Sigmoid colon (tissue), 4 donors: ENCODE measurements at regions not wholly inside any gene's neighbourhood (a gene's known extent, or its start where the extent isn't known, plus 50 kb on each side); places are given as distances from the start of the nearest gene placed in this dataset.

Source experiments
- CTCF ChIP-seq, 4 experiments: fragments of 450-650 bp in 3 of 4; fragments of 200-600 bp in 1 of 4; IDR thresholded peaks; one replicate each; pipeline ENCODE4 v1.5.1; 2016 to 2019; ENCODE audit warnings: antibody characterized with exemption in 4 of 4, mild to moderate bottlenecking in 3 of 4, moderate library complexity in 2 of 4
- POLR2A ChIP-seq, 2 donors: fragments of 450-650 bp; IDR thresholded peaks; one replicate each; pipeline ENCODE4 v1.6.1; 2016; ENCODE audit warnings: antibody characterized with exemption in 2 of 2, mild to moderate bottlenecking in 2 of 2, moderate library complexity in 2 of 2
- POLR2AphosphoS5 ChIP-seq, 4 donors: sonication (generic); formaldehyde crosslinking; IDR thresholded peaks; one replicate each; pipeline ENCODE4 v1.6.1; 2017; ENCODE audit warnings: antibody characterized with exemption in 4 of 4

GRCh38 chr2:176685908-176686307 lies 416.7 kb downstream of the MTX2 start:
- no peak for TF ChIP-seq CTCF (IDR thresholded peaks at IDR 0.05)
- TF ChIP-seq POLR2AphosphoS5 (IDR thresholded peaks at IDR 0.05): no peak
- TF ChIP-seq POLR2A (IDR thresholded peaks at IDR 0.05): no peak
